Uterus (tissue), 3 donors: ENCODE measurements at regions not wholly inside any gene's neighbourhood (a gene's known extent, or its start where the extent isn't known, plus 50 kb on each side); places are given as distances from the start of the nearest gene placed in this dataset.

ENCODE experiments used
- DNase-seq, 2 donors: peaks; one replicate each; pipeline ENCODE4 v3.0.0-alpha.2; 2019 to 2020
- H3K27ac ChIP-seq, 2 donors: fragments of 200-600 bp; sonication (generic); 1 replicate in 1 of 2; 2 replicates in 1 of 2; pipeline ENCODE4 v1.5.1; 2016 to 2018
- H3K27me3 ChIP-seq, 2 donors: fragments of 200-600 bp; sonication (generic); one replicate each; pipeline ENCODE4 v1.5.1; 2018 to 2019; ENCODE audit warnings: control low read depth in 1 of 2
- H3K36me3 ChIP-seq, 2 donors: fragments of 200-600 bp; sonication (generic); one replicate each; pipeline ENCODE4 v1.5.1; 2019; ENCODE audit warnings: control low read depth in 1 of 2
- H3K4me1 ChIP-seq, 2 donors: fragments of 200-600 bp; sonication (generic); one replicate each; pipeline ENCODE4 v1.5.1; 2018 to 2019; ENCODE audit warnings: control low read depth in 1 of 2
- H3K4me3 ChIP-seq, 2 donors: fragments of 200-600 bp; sonication (generic); 1 replicate in 1 of 2; 2 replicates in 1 of 2; pipeline ENCODE4 v1.5.1; 2018 to 2019; ENCODE audit warnings: mild to moderate bottlenecking in 1 of 2
- H3K9me3 ChIP-seq, 2 donors: fragments of 200-600 bp; sonication (generic); one replicate each; pipeline ENCODE4 v1.5.1; 2019; ENCODE audit warnings: control low read depth in 1 of 2
- CTCF ChIP-seq, 4 experiments: fragments of 200-600 bp in 2 of 4; fragments of 450-650 bp in 2 of 4; sonication (generic) in 2 of 4; IDR thresholded peaks; one replicate each; pipeline ENCODE4 v1.5.1; 2016 to 2019; ENCODE audit warnings: antibody characterized with exemption in 4 of 4, mild to moderate bottlenecking in 2 of 4, moderate library complexity in 1 of 4
- POLR2A ChIP-seq, 2 donors: fragments of 450-650 bp; IDR thresholded peaks; one replicate each; pipeline ENCODE4 v1.6.1; 2016; ENCODE audit warnings: antibody characterized with exemption in 2 of 2, mild to moderate bottlenecking in 1 of 2, moderate library complexity in 1 of 2
- intact Hi-C: fragments of 100-400 bp; cut with DNase I; formaldehyde crosslinking; loops from one replicate; pipeline ENCODE4 v1.15.1; 2023; ENCODE audit warnings: low total_unique reads
- donor health status: DM: yes; HTN: yes; CAD: no.

- intact Hi-C loops, result no loop called here
- no peaks in the 10 kb centered on the region for H3K4me1 ChIP-seq
- no peaks in the 10 kb centered on the region for H3K9me3 ChIP-seq
- DNase-seq, result no peak
- H3K36me3 ChIP-seq, result no peaks in the 10 kb centered on the region
- no peaks in the 10 kb centered on the region for H3K27me3 ChIP-seq
- no peak overlapping the region for H3K27ac ChIP-seq
- TF ChIP-seq POLR2A (IDR thresholded peaks at IDR 0.05) (no peak), CTCF (IDR thresholded peaks at IDR 0.05) (no peak)
- no peak overlapping the region for H3K4me3 ChIP-seq
These were observed 52.0 kb downstream of the MAGEF1 start for GRCh38 chr3:184659797-184660301.

GRCh38 chr3:184658223-184658928 lies 53.5 kb downstream of the MAGEF1 start:
- no peak for DNase-seq
- Histone ChIP-seq H3K27me3 (no peaks in the 10 kb centered on the region), H3K27ac (peak overlapping the region; percentile 42 to 73), H3K4me3 (no peak overlapping the region), H3K4me1 (no peaks in the 10 kb centered on the region), H3K9me3 (no peaks in the 10 kb centered on the region), H3K36me3 (no peaks in the 10 kb centered on the region)
- TF ChIP-seq CTCF (IDR thresholded peaks at IDR 0.05), result no peak
- TF ChIP-seq POLR2A (IDR thresholded peaks at IDR 0.05), result no peak
- intact Hi-C loops, result no loop called here

- no peaks in the 10 kb centered on the region for H3K27me3 ChIP-seq
- no peak overlapping the region for H3K4me3 ChIP-seq
- no peak for TF ChIP-seq CTCF (IDR thresholded peaks at IDR 0.05)
- no peak for TF ChIP-seq POLR2A (IDR thresholded peaks at IDR 0.05)
- intact Hi-C loops, result no loop called here
- H3K4me1 ChIP-seq, result no peaks in the 10 kb centered on the region
- no peaks in the 10 kb centered on the region for H3K9me3 ChIP-seq
- H3K27ac ChIP-seq, result peak overlapping the region; percentile 27 to 58
- no peak for DNase-seq
- H3K36me3 ChIP-seq, result no peaks in the 10 kb centered on the region
These were observed 54.8 kb downstream of the MAGEF1 start for GRCh38 chr3:184656829-184657681.

- Histone ChIP-seq H3K4me3 (no peak overlapping the region), H3K4me1 (no peaks in the 10 kb centered on the region), H3K36me3 (no peaks in the 10 kb centered on the region), H3K27me3 (no peaks in the 10 kb centered on the region), H3K9me3 (no peaks in the 10 kb centered on the region), H3K27ac (peak overlapping the region; percentile 27 to 58)
- TF ChIP-seq CTCF (IDR thresholded peaks at IDR 0.05) (no peak), POLR2A (IDR thresholded peaks at IDR 0.05) (no peak)
- no peak for DNase-seq
- intact Hi-C loops, result no loop called here
These were observed 55.4 kb downstream of the MAGEF1 start for GRCh38 chr3:184656458-184656828.

GRCh38 chr3:184655597-184655996 lies 56.3 kb downstream of the MAGEF1 start:
- no peak for TF ChIP-seq POLR2A (IDR thresholded peaks at IDR 0.05)
- no peak for TF ChIP-seq CTCF (IDR thresholded peaks at IDR 0.05)
- Histone ChIP-seq H3K36me3 (no peaks in the 10 kb centered on the region), H3K27ac (peak overlapping the region; percentile 11 to 36), H3K27me3 (no peaks in the 10 kb centered on the region), H3K4me1 (no peaks in the 10 kb centered on the region), H3K4me3 (no peak overlapping the region), H3K9me3 (no peaks in the 10 kb centered on the region)
- DNase-seq, result no peak
- intact Hi-C loops, result no loop called here
